Gastrocnemius medialis (tissue), 4 donors: ENCODE measurements at regions not wholly inside any gene's neighbourhood (a gene's known extent, or its start where the extent isn't known, plus 50 kb on each side); places are given as distances from the start of the nearest gene placed in this dataset.
"Not testable (repeated sequence)": the region's sequence is repeated elsewhere in the genome, so short reads cannot be mapped to it uniquely, and the experiment has no call there.

Experiments used
- ATAC-seq, 2 donors: fragments of 150-250 bp; one replicate each; pipeline ENCODE4 v1.9.1; 2016
- DNase-seq, 2 donors: peaks; one replicate each; pipeline ENCODE4 v3.0.0-alpha.2; 2019
- H3K27ac ChIP-seq, 4 donors: fragments of 200-600 bp; sonication (generic); 1 replicate in 1 of 4; 2 replicates in 3 of 4; pipeline ENCODE4 v1.5.1; 2016 to 2018; ENCODE audit warnings: mild to moderate bottlenecking in 2 of 4, moderate library complexity in 1 of 4
- H3K27me3 ChIP-seq, 3 donors: fragments of 200-600 bp; sonication (generic) in 2 of 3; 1 replicate in 1 of 3; 2 replicates in 2 of 3; pipeline versions ENCODE4 v1.5.1 to v1.6.0; 2016 to 2019; ENCODE audit warnings: mild to moderate bottlenecking in 1 of 3, moderate library complexity in 1 of 3
- H3K36me3 ChIP-seq, 2 donors: fragments of 200-600 bp; sonication (generic) in 1 of 2; one replicate each; pipeline ENCODE4 v1.5.1; 2017 to 2018
- H3K4me1 ChIP-seq, 2 donors: fragments of 200-600 bp; sonication (generic) in 1 of 2; one replicate each; pipeline ENCODE4 v1.5.1; 2016 to 2017; ENCODE audit warnings: mild to moderate bottlenecking in 2 of 2
- H3K4me3 ChIP-seq, 4 donors: fragments of 200-600 bp; sonication (generic) in 3 of 4; 1 replicate in 1 of 4; 2 replicates in 3 of 4; pipeline ENCODE4 v1.5.1; 2016 to 2019; ENCODE audit warnings: mild to moderate bottlenecking in 2 of 4
- H3K9me3 ChIP-seq, 3 donors: fragments of 200-600 bp; sonication (generic) in 2 of 3; 1 replicate in 1 of 3; 2 replicates in 2 of 3; pipeline ENCODE4 v1.5.1; 2016 to 2019
- POLR2A ChIP-seq, 2 donors: fragments of 450-650 bp; IDR thresholded peaks; one replicate each; pipeline ENCODE4 v1.6.1; 2017; ENCODE audit warnings: antibody characterized with exemption in 2 of 2, mild to moderate bottlenecking in 2 of 2, moderate library complexity in 2 of 2
- in situ Hi-C, 4 donors: fragments of 200-750 bp; cut with MboI; loops; one replicate each; pipeline versions ENCODE4 v1.15.0 to v1.8.0; 2017; ENCODE audit warnings: low sequenced_read_pairs in 4 of 4
- intact Hi-C: fragments of 100-400 bp; cut with DNase I; formaldehyde crosslinking; loops from one replicate; pipeline ENCODE4 v1.15.1; 2023; ENCODE audit warnings: low total_unique reads
- TF ChIP-seq, protein P1 (sequence below), 5 experiments: fragments of 450-650 bp in 3 of 5; fragments of 200-600 bp in 2 of 5; sonication (generic) in 2 of 5; IDR thresholded peaks in 4 of 5; conservative IDR thresholded peaks in 1 of 5; 1 replicate in 4 of 5; 2 replicates in 1 of 5; pipeline ENCODE4 v1.5.1; 2016 to 2019; ENCODE audit warnings: antibody characterized with exemption in 5 of 5, mild to moderate bottlenecking in 3 of 5, moderate library complexity in 3 of 5

DNA sequence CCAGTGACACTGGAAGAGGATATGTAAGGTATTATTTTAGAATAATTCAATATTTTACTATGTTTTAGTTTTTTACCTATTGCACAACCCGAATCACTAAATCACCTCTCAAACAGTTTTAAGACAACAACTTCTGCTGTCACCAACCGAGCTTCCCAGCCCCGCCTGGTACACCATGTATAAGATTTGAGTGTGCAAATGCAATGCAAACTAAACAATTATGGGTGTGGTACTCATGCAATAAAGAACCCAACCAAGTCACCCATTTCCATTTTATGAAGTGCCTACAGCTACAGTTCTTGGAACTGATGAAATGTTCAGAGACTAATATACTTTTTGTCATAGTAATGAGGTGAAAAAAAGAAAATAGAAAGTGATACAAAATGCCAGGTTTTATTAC lies 256.2 kb downstream of the TAFA4 start:
- ATAC-seq (no peak), DNase-seq (no peak)
- Histone ChIP-seq H3K27me3 (no peaks in the 10 kb centered on the region), H3K36me3 (no peaks in the 10 kb centered on the region), H3K4me1 (no peaks in the 10 kb centered on the region), H3K27ac (no peak overlapping the region), H3K9me3 (no peaks in the 10 kb centered on the region), H3K4me3 (no peak overlapping the region)
- TF ChIP-seq, protein P1, sequence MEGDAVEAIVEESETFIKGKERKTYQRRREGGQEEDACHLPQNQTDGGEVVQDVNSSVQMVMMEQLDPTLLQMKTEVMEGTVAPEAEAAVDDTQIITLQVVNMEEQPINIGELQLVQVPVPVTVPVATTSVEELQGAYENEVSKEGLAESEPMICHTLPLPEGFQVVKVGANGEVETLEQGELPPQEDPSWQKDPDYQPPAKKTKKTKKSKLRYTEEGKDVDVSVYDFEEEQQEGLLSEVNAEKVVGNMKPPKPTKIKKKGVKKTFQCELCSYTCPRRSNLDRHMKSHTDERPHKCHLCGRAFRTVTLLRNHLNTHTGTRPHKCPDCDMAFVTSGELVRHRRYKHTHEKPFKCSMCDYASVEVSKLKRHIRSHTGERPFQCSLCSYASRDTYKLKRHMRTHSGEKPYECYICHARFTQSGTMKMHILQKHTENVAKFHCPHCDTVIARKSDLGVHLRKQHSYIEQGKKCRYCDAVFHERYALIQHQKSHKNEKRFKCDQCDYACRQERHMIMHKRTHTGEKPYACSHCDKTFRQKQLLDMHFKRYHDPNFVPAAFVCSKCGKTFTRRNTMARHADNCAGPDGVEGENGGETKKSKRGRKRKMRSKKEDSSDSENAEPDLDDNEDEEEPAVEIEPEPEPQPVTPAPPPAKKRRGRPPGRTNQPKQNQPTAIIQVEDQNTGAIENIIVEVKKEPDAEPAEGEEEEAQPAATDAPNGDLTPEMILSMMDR (IDR thresholded peaks at IDR 0.05 in 4 of 5, conservative IDR thresholded peaks at IDR 0.05 in 1 of 5) = no peak
- TF ChIP-seq POLR2A (IDR thresholded peaks at IDR 0.05) = no peak
- in situ Hi-C loops (no loop called here), intact Hi-C loops (no loop called here)

DNA sequence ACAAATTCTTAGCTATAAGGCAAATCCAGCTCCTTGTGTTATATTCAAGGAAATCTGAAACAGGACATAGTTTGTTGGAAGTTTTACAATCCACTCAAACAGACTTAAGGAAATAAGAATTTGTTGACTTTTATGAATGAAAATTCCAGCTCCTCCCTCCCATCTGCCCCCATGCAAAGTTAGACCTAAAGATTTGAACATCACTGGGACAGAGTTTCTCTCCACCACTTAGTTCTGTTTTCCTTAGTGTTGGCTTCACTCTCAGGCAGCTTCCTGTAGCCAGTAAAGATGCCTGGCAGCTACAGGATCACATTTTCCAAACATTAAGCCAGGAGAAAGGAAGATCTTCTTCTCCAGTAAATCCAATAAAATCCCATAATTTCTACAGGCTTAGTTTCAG lies 265.0 kb downstream of the TAFA4 start:
- ATAC-seq = no peak
- no peaks in the 10 kb centered on the region for H3K9me3 ChIP-seq
- no peak for DNase-seq
- in situ Hi-C loops (no loop called here), intact Hi-C loops (no loop called here)
- no peak overlapping the region for H3K4me3 ChIP-seq
- H3K27me3 ChIP-seq = no peaks in the 10 kb centered on the region
- H3K27ac ChIP-seq = no peak overlapping the region
- H3K4me1 ChIP-seq = no peaks in the 10 kb centered on the region
- no peak for TF ChIP-seq POLR2A (IDR thresholded peaks at IDR 0.05)
- no peaks in the 10 kb centered on the region for H3K36me3 ChIP-seq

DNA sequence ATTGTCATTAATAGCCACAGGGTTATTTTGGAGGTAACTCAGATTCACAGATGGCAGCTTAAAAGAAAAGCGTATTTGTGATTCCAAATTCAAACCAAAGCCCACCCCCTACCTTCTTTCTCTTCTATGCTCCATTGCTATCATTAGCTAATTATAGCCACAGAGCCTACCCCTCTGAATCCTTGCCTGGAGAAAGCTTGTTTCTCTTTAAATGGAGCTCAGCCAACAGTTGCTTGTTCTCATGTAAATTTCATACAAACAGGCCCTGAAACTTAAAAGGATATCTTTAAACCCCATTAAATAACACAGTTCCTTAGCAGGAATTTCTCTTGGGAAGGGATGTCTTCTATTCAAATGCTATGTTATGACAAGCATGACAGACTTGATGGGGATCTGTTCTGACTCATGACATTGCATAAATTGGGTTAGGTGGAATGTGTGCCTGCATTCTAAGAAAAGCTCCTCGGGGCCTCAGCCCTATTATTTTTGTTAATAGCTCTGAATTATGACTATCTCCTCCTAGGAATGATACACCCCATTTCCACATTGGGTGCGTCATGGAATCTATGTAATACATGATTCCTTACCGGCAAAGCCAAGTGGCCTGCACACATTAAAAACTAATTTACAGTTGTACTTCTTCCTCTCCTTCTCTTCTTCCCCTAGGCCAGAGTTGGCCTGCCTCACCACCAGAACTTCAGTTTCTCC lies 265.8 kb downstream of the TAFA4 start:
- TF ChIP-seq POLR2A (IDR thresholded peaks at IDR 0.05) = no peak
- no peaks in the 10 kb centered on the region for H3K27me3 ChIP-seq
- no peaks in the 10 kb centered on the region for H3K9me3 ChIP-seq
- no peak for ATAC-seq
- no peak for DNase-seq
- no peaks in the 10 kb centered on the region for H3K4me1 ChIP-seq
- H3K36me3 ChIP-seq = no peaks in the 10 kb centered on the region
- H3K4me3 ChIP-seq = no peak overlapping the region
- in situ Hi-C loops = no loop called here
- intact Hi-C loops = no loop called here
- no peak overlapping the region for H3K27ac ChIP-seq

DNA sequence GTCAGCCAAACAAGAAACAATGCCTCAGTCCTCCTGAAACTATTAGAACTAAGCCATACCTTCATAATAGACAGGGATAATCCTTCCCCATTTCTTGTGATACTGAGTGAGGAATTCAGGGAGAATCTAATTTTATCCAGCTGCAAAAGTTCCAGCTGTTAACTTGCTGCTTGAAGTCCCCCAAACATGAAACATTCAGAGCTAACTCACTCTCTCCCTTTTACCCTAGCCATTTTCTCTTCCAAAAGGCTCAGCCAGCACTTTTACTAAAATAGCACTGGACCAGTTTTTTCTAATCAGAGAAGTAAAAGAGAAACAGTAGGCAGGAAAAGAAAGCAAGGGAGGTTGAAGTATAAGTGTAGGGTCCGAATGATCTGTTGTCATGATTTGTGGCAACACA lies 268.1 kb downstream of the TAFA4 start:
- Histone ChIP-seq H3K27me3 (no peaks in the 10 kb centered on the region), H3K4me3 (no peak overlapping the region), H3K9me3 (no peaks in the 10 kb centered on the region), H3K36me3 (no peaks in the 10 kb centered on the region), H3K27ac (no peak overlapping the region), H3K4me1 (no peaks in the 10 kb centered on the region)
- TF ChIP-seq, protein P1 (IDR thresholded peaks at IDR 0.05 in 4 of 5, conservative IDR thresholded peaks at IDR 0.05 in 1 of 5) = no peak
- intact Hi-C loops = no loop called here
- ATAC-seq (no peak), DNase-seq (no peak)
- in situ Hi-C loops = no loop called here

DNA sequence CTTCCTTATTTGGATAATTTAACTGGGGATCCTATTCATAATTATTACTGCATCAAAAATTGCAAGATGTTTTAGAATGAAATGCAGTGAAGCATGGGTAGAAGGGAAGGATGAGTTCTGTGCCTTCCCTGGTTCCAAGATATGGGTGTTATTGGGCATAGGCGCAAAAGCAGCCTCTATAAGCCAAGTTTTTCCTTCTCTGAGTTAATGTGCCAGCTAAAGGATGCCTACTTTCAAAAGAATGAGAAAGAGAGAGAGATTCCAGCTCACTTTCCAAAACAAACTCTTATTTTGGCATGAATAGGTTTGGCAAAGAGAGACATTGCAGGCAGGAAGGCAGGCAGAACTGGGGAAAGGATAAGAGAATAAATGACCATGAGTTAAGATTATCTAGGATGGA lies 270.2 kb downstream of the TAFA4 start:
- intact Hi-C loops (no loop called here), in situ Hi-C loops (no loop called here)
- ATAC-seq (no peak), DNase-seq (no peak)
- Histone ChIP-seq H3K36me3 (no peaks in the 10 kb centered on the region), H3K27ac (no peak overlapping the region), H3K9me3 (no peaks in the 10 kb centered on the region), H3K4me1 (no peaks in the 10 kb centered on the region), H3K27me3 (no peaks in the 10 kb centered on the region), H3K4me3 (no peak overlapping the region)
- TF ChIP-seq, protein P1 (IDR thresholded peaks at IDR 0.05 in 4 of 5, conservative IDR thresholded peaks at IDR 0.05 in 1 of 5) = no peak
- TF ChIP-seq POLR2A (IDR thresholded peaks at IDR 0.05) = no peak

DNA sequence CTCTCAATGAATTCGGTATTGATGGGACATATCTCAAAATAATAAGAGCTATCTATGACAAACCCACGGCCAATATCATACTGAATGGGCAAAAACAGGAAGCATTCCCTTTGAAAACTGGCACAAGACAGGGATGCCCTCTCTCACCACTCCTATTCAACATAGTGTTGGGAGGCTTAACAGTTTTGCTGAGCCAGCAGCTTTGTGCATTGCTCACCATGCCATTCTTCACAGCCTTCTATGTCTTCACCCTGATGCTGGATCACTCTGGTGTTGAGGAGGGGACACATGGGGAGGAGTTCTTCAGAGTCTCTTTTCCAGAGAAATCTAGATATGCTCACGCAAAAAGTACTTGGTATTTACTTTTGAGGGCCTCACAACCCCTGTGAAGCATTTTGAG lies 281.7 kb downstream of the TAFA4 start:
- H3K36me3 ChIP-seq, H3K9me3 ChIP-seq, intact Hi-C loops, ATAC-seq, H3K4me1 ChIP-seq, H3K4me3 ChIP-seq, DNase-seq, H3K27me3 ChIP-seq, in situ Hi-C loops, H3K27ac ChIP-seq: not testable (repeated sequence)
